Neural cell (in vitro differentiated cells): ENCODE measurements at regions not wholly inside any gene's neighbourhood (a gene's known extent, or its start where the extent isn't known, plus 50 kb on each side); places are given as distances from the start of the nearest gene placed in this dataset.

Source experiments
- H2AFZ ChIP-seq: fragments of 200-600, 300-800 bp; sonication (generic), shearing (Covaris generic); 2 replicates; pipeline ENCODE4 v1.6.0; 2014; ENCODE audit warnings: low read depth, mild to moderate bottlenecking, antibody characterized with exemption, low read length, moderate library complexity
- H3F3A ChIP-seq: fragments of 200-600 bp; shearing (Covaris generic); 2 replicates; pipeline ENCODE4 v1.6.1; 2016; ENCODE audit warnings: mild to moderate bottlenecking, moderate library complexity, mixed read lengths, antibody characterized with exemption, low read length; ENCODE audit not compliant: insufficient read depth, poor library complexity, severe bottlenecking
- H3K27ac ChIP-seq: fragments of 200-600, 300-800 bp; sonication (generic), shearing (Covaris generic); 2 replicates; pipeline ENCODE4 v1.5.1; 2014; ENCODE audit warnings: mild to moderate bottlenecking, low read length, moderate library complexity
- H3K27me3 ChIP-seq: fragments of 300-800, 200-600 bp; sonication (generic), shearing (Covaris generic); 2 replicates; pipeline ENCODE4 v1.6.0; 2014; ENCODE audit warnings: mild to moderate bottlenecking, low read depth, low read length, moderate library complexity; ENCODE audit not compliant: insufficient read depth
- H3K36me3 ChIP-seq: fragments of 300-800, 200-600 bp; sonication (generic), shearing (Covaris generic); 2 replicates; pipeline ENCODE4 v1.5.1; 2014; ENCODE audit warnings: mild to moderate bottlenecking, antibody characterized with exemption, low read length, moderate library complexity; ENCODE audit not compliant: insufficient read depth
- H3K4me2 ChIP-seq: fragments of 300-800, 200-600 bp; sonication (generic), shearing (Covaris generic); 2 replicates; pipeline ENCODE4 v1.6.0; 2014; ENCODE audit warnings: mild to moderate bottlenecking, low read length
- H3K4me3 ChIP-seq: fragments of 300-800, 200-600 bp; sonication (generic), shearing (Covaris generic); 2 replicates; pipeline ENCODE4 v1.5.1; 2014; ENCODE audit warnings: mild to moderate bottlenecking, low read length, moderate library complexity
- H3K79me2 ChIP-seq: fragments of 200-600 bp; shearing (Covaris generic); replicated peaks from 2 replicates; pipeline ENCODE4 v1.6.0; 2014; ENCODE audit warnings: mild to moderate bottlenecking, low read length, moderate library complexity; ENCODE audit not compliant: insufficient read depth
- H3K9ac ChIP-seq: fragments of 300-800, 200-600 bp; sonication (generic), shearing (Covaris generic); 2 replicates; pipeline ENCODE4 v1.6.1; 2016; ENCODE audit warnings: mild to moderate bottlenecking, low read length, mixed read lengths
- H3K9me2 ChIP-seq: fragments of 200-600 bp; shearing (Covaris generic); 2 replicates; pipeline ENCODE4 v1.6.1; 2016; ENCODE audit warnings: mild to moderate bottlenecking, low read length, mixed read lengths; ENCODE audit not compliant: insufficient read depth
- H3K9me3 ChIP-seq: fragments of 200-600, 300-800 bp; sonication (generic), shearing (Covaris generic); 2 replicates; pipeline ENCODE4 v1.6.1; 2016; ENCODE audit warnings: mild to moderate bottlenecking, mixed run types, low read length, moderate library complexity, mixed read lengths
- H4K20me1 ChIP-seq: fragments of 200-600 bp; shearing (Covaris generic); 2 replicates; pipeline ENCODE4 v1.6.1; 2016; ENCODE audit warnings: mild to moderate bottlenecking, mixed run types; ENCODE audit not compliant: insufficient read depth
- CTCF ChIP-seq: fragments of 450-650 bp; IDR thresholded peaks from 2 replicates; pipeline ENCODE4 v1.5.1; 2014; ENCODE audit warnings: antibody characterized with exemption, mild to moderate bottlenecking, moderate library complexity; ENCODE audit not compliant: poor library complexity, severe bottlenecking
- EP300 ChIP-seq: fragments of 450-650 bp; conservative IDR thresholded peaks from 2 replicates; pipeline ENCODE4 v1.6.1; 2014; ENCODE audit warnings: antibody characterized with exemption, mild to moderate bottlenecking, moderate library complexity; ENCODE audit not compliant: poor library complexity, severe bottlenecking
- EZH2 ChIP-seq: fragments of 200-600, 300-800 bp; shearing (Covaris generic), sonication (generic); IDR thresholded peaks from 2 replicates; pipeline ENCODE4 v1.6.1; 2014; ENCODE audit warnings: antibody characterized with exemption, low read length, borderline replicate concordance, mild to moderate bottlenecking; ENCODE audit not compliant: insufficient read depth, poor library complexity, severe bottlenecking
- MXI1 ChIP-seq: fragments of 450-650 bp; conservative IDR thresholded peaks from 2 replicates; pipeline ENCODE4 v1.6.1; 2014; ENCODE audit warnings: antibody characterized with exemption, mild to moderate bottlenecking; ENCODE audit not compliant: poor library complexity, severe bottlenecking
- POLR2AphosphoS5 ChIP-seq: IDR thresholded peaks from 2 replicates; pipeline ENCODE4 v1.6.1; 2012
- RAD21 ChIP-seq: fragments of 450-650 bp; conservative IDR thresholded peaks from 2 replicates; pipeline ENCODE4 v1.6.1; 2014; ENCODE audit warnings: antibody characterized with exemption, mild to moderate bottlenecking, moderate library complexity
- REST ChIP-seq: IDR thresholded peaks from 2 replicates; pipeline ENCODE4 v1.6.1; 2012; ENCODE audit warnings: borderline replicate concordance
- SMC3 ChIP-seq: fragments of 450-650 bp; conservative IDR thresholded peaks from 2 replicates; pipeline ENCODE4 v1.6.1; 2014; ENCODE audit warnings: antibody characterized with exemption, mild to moderate bottlenecking, moderate library complexity; ENCODE audit not compliant: poor library complexity
- TAF1 ChIP-seq: IDR thresholded peaks from 2 replicates; pipeline ENCODE4 v1.6.1; 2012; ENCODE audit warnings: low read depth

GRCh38 chr6:49072885-49073620 lies 390.0 kb downstream of the MMUT start:
- no peak overlapping the region for H2AFZ ChIP-seq
- H3K9ac ChIP-seq = no peak overlapping the region
- H3K36me3 ChIP-seq = no peaks in the 10 kb centered on the region
- no peaks in the 10 kb centered on the region for H3K9me3 ChIP-seq
- H3F3A ChIP-seq = no peaks in the 10 kb centered on the region
- TF ChIP-seq MXI1 (no peak), EZH2 (no peak), POLR2AphosphoS5 (no peak), SMC3 (no peak), REST (no peak), EP300 (no peak), TAF1 (no peak), RAD21 (no peak), CTCF (no peak)
- no peaks in the 10 kb centered on the region for H4K20me1 ChIP-seq
- H3K27ac ChIP-seq = no peak overlapping the region
- H3K4me3 ChIP-seq = no peak overlapping the region
- no peaks in the 10 kb centered on the region for H3K79me2 ChIP-seq
- no peaks in the 10 kb centered on the region for H3K9me2 ChIP-seq
- H3K4me2 ChIP-seq = no peak overlapping the region
- H3K27me3 ChIP-seq = no peaks in the 10 kb centered on the region

GRCh38 chr6:49072146-49072545 lies 390.9 kb downstream of the MMUT start:
- H2AFZ ChIP-seq = no peak overlapping the region
- H3K79me2 ChIP-seq = no peaks in the 10 kb centered on the region
- no peak overlapping the region for H3K9ac ChIP-seq
- TF ChIP-seq MXI1 (no peak), EZH2 (no peak), REST (no peak), CTCF (no peak), RAD21 (no peak), POLR2AphosphoS5 (no peak), EP300 (no peak), SMC3 (no peak), TAF1 (no peak)
- H4K20me1 ChIP-seq = no peaks in the 10 kb centered on the region
- H3K9me3 ChIP-seq = no peaks in the 10 kb centered on the region
- no peaks in the 10 kb centered on the region for H3K9me2 ChIP-seq
- H3K4me2 ChIP-seq = no peak overlapping the region
- H3K36me3 ChIP-seq = no peaks in the 10 kb centered on the region
- no peak overlapping the region for H3K27ac ChIP-seq
- no peaks in the 10 kb centered on the region for H3K27me3 ChIP-seq
- H3F3A ChIP-seq = no peaks in the 10 kb centered on the region
- H3K4me3 ChIP-seq = no peak overlapping the region
